Kidney (tissue), 13 donors: ENCODE measurements at regions not wholly inside any gene's neighbourhood (a gene's known extent, or its start where the extent isn't known, plus 50 kb on each side); places are given as distances from the start of the nearest gene placed in this dataset.

Experiments
- DNase-seq, 5 donors: peaks; one replicate each; pipeline ENCODE4 v3.0.0-alpha.2; 2013 to 2020
- FAIRE-seq: peaks from 2 replicates; lab custom pipeline; 2012; peaks lifted over from hg19 to GRCh38; lab: Jason Lieb, UNC
- H3K27ac ChIP-seq, 2 donors: one replicate each; pipeline ENCODE4 v1.7.0; 2013; ENCODE audit warnings: low read depth in 2 of 2, low read length in 2 of 2, inconsistent platforms in 1 of 2
- H3K27me3 ChIP-seq: one replicate; pipeline ENCODE4 v1.7.1; 2013; ENCODE audit warnings: low read length, inconsistent platforms; ENCODE audit not compliant: control insufficient read depth, insufficient read depth
- H3K36me3 ChIP-seq, 3 donors: one replicate each; pipeline versions ENCODE4 v1.7.0 to v1.7.1; 2013; ENCODE audit warnings: low read length in 3 of 3, control low read depth in 1 of 3, inconsistent platforms in 1 of 3; ENCODE audit not compliant: insufficient read depth in 3 of 3, control insufficient read depth in 2 of 3
- H3K4me1 ChIP-seq, 3 donors: one replicate each; pipeline versions ENCODE4 v1.7.0 to v1.7.1; 2013; ENCODE audit warnings: low read length in 3 of 3, inconsistent platforms in 1 of 3, low read depth in 1 of 3; ENCODE audit not compliant: control insufficient read depth in 2 of 3, insufficient read depth in 2 of 3
- H3K4me3 ChIP-seq, 3 donors: one replicate each; pipeline versions ENCODE4 v1.7.0 to v1.8.1; 2013; ENCODE audit warnings: low read length in 3 of 3, control low read depth in 1 of 3, inconsistent platforms in 1 of 3
- H3K9ac ChIP-seq, 3 donors: one replicate each; pipeline versions ENCODE4 v1.7.0 to v1.7.1; 2013; ENCODE audit warnings: low read length in 3 of 3, control low read depth in 1 of 3, inconsistent platforms in 1 of 3
- H3K9me3 ChIP-seq, 3 donors: one replicate each; pipeline versions ENCODE4 v1.7.0 to v1.7.1; 2013; ENCODE audit warnings: low read length in 3 of 3, control low read depth in 1 of 3, inconsistent platforms in 1 of 3; ENCODE audit not compliant: control insufficient read depth in 2 of 3, insufficient read depth in 1 of 3
- CTCF ChIP-seq: IDR thresholded peaks from 3 replicates; pipeline ENCODE4 v1.5.1; 2012; ENCODE audit warnings: mild to moderate bottlenecking, moderate library complexity, borderline replicate concordance; ENCODE audit not compliant: insufficient read depth; ENCODE audit errors: extremely low read depth
- intact Hi-C: fragments of 100-400 bp; cut with DNase I; formaldehyde crosslinking; loops from one replicate; pipeline ENCODE4 v1.11.1; 2022
- donor health status: control.
- donor health status: control.
- donor health status: control.
- donor health status: control.
- donor health status: control.
- donor health status: DM: yes; HTN: yes; CAD: no.
- donor health status: Normal renal cell carcinoma (clear cell type).

GRCh38 chr2:4255491-4255890 lies 552.1 kb downstream of the DCDC2C start:
- Histone ChIP-seq H3K9ac (no peak overlapping the region), H3K9me3 (no peaks in the 10 kb centered on the region), H3K27me3 (no peaks in the 10 kb centered on the region), H3K4me3 (no peak overlapping the region), H3K27ac (no peak overlapping the region), H3K36me3 (no peaks in the 10 kb centered on the region), H3K4me1 (no peaks in the 10 kb centered on the region)
- intact Hi-C loops: no loop called here
- TF ChIP-seq CTCF: no peak
- no peak for FAIRE-seq
- no peak for DNase-seq

GRCh38 chr2:4256351-4256750 lies 553.0 kb downstream of the DCDC2C start:
- Histone ChIP-seq H3K27me3 (no peaks in the 10 kb centered on the region), H3K9ac (no peak overlapping the region), H3K36me3 (no peaks in the 10 kb centered on the region), H3K4me3 (no peak overlapping the region), H3K27ac (no peak overlapping the region), H3K4me1 (no peaks in the 10 kb centered on the region), H3K9me3 (no peaks in the 10 kb centered on the region)
- FAIRE-seq: no peak
- TF ChIP-seq CTCF: no peak
- peak in 1 of 5 donors; percentile 6 for DNase-seq
- intact Hi-C loops: no loop called here

- FAIRE-seq (no peak), DNase-seq (peak in 1 of 5 donors; percentile 2)
- H3K27me3 ChIP-seq: no peaks in the 10 kb centered on the region
- H3K4me3 ChIP-seq: no peak overlapping the region
- no peak overlapping the region for H3K9ac ChIP-seq
- H3K36me3 ChIP-seq: no peaks in the 10 kb centered on the region
- intact Hi-C loops: no loop called here
- H3K9me3 ChIP-seq: no peaks in the 10 kb centered on the region
- no peak overlapping the region for H3K27ac ChIP-seq
- TF ChIP-seq CTCF: no peak
- H3K4me1 ChIP-seq: no peaks in the 10 kb centered on the region
Observed at GRCh38 chr2:4258563-4258962, 555.2 kb downstream of the DCDC2C start.

DNA sequence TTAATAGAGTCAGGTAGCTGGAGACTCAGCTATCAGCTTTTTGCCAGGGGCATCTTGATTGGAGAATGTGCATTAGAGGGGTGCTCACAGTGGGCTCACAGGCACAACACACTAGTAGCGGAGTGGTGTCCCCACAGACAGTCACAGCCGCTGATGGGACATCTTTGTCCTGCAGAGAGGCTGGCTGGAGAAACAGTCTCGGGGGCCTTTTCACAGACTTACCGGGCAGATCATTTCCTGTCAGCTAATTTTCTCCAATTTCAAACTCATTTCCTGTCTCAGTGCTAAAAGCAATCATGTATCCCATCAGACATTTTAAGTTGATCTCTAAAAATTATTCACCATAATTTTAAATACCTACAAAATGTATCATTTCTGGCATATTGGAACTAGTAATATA lies 562.6 kb downstream of the DCDC2C start:
- intact Hi-C loops: no loop called here
- no peak for FAIRE-seq

More for the DNA sequence above, 562.6 kb downstream of the DCDC2C start:
- H3K4me1 ChIP-seq: no peaks in the 10 kb centered on the region
- H3K27me3 ChIP-seq: no peaks in the 10 kb centered on the region
- H3K9me3 ChIP-seq: no peaks in the 10 kb centered on the region
- no peak for TF ChIP-seq CTCF
- DNase-seq: no peak
- no peak overlapping the region for H3K9ac ChIP-seq
- H3K4me3 ChIP-seq: no peak overlapping the region
- no peaks in the 10 kb centered on the region for H3K36me3 ChIP-seq
- no peak overlapping the region for H3K27ac ChIP-seq
